ENCODE measurements at regions not wholly inside any gene's neighbourhood (a gene's known extent, or its start where the extent isn't known, plus 50 kb on each side); places are given as distances from the start of the nearest gene placed in this dataset.

- TF ChIP-seq CTCF (conservative IDR thresholded peaks at IDR 0.05; ENCODE audit: low read length) (no peak), EZH2phosphoT487 (IDR thresholded peaks at IDR 0.05; ENCODE audit: borderline replicate concordance, low read depth, low read length) (no peak)
These were observed 303.3 kb upstream of the SEMA3A start for GRCh38 chr7:84497873-84498272.
